ENCODE measurements at regions not wholly inside any gene's neighbourhood (a gene's known extent, or its start where the extent isn't known, plus 50 kb on each side); places are given as distances from the start of the nearest gene placed in this dataset.

DNA sequence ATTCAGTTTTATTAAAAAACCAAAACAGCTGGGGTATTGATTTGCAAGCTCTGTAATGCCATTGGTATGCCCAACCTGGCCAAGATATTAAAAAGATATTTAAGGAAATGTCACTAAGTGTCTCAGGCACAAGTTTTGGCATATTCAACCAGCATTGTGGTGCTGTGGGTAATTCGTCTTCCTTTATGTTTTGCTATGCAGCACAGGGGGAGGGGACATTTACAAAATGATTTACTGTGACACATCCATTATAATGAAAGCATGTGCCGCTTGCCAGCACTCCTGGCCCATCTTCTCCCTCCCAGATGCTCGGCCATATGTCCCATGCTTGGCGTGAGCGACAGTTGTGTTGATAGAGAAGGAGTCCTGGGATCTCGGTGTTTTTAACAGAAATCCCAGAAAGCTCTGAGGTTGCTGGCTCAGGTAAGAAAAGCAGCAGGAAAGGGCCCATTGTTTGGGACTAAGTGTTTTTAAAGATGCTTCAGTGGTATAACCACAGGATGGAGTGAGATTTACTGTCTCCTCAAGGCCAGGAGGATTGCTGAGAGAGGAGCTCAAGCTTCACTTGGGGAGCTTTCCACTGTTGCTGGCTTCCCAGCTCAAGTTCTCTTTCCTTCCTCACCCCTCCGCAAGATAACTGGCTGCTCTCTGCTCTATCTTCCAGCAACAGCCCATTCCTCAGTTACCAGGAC, 158.2 kb upstream of the TSC22D2 start (continued):
- TF ChIP-seq, protein P1, sequence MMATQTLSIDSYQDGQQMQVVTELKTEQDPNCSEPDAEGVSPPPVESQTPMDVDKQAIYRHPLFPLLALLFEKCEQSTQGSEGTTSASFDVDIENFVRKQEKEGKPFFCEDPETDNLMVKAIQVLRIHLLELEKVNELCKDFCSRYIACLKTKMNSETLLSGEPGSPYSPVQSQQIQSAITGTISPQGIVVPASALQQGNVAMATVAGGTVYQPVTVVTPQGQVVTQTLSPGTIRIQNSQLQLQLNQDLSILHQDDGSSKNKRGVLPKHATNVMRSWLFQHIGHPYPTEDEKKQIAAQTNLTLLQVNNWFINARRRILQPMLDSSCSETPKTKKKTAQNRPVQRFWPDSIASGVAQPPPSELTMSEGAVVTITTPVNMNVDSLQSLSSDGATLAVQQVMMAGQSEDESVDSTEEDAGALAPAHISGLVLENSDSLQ (IDR thresholded peaks at IDR 0.05): peak; percentile 64
- no peak for TF ChIP-seq NR1H2 (CRISPR knock-in tag; IDR thresholded peaks at IDR 0.05)

DNA sequence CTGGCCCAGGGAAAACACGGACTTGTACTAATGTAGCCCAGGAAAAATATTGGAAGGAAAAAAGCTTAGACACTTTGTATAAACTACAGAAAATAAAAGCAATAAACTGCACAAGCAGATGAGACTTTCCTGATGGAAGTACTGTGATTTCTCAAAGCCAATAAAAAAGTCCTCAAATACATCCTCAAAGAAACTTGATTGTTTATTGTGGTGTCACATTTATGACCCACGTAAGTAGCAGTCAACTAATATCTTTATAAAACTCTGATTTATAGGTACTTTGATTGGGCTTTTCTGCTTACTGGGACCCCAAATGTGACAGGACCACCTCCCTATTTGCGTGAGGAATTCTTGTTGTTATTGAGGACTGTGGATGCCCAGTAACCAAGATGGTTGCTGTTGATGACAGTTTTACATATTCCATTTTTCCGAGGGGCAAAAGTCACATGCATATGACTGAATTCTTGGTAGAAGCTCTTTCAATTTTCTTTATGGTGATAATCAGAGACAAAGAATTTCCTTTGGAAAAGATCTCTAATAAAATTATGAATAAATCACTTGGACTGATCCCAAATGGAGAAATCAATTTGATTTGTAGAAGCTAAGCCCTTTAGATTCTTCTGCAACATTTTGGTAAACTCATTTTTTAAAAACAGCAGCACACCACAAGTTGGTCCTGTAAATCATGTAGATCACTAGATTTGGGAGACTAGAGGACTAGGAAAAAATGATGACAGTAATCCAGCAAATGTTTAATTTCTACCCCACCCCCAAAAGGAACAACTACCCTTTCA, 159.0 kb upstream of the TSC22D2 start:
- Histone ChIP-seq H3K4me3 (no peak overlapping the region), H2AFZ (ENCODE audit: low read depth, low read length) (no peak overlapping the region), H3K4me1 (replicated peaks in 1 of 2; ENCODE audit: control insufficient read depth in 2 of 2, insufficient read depth in 2 of 2, low read length in 2 of 2) (peaks cover 0 to 6% of the 10 kb centered on the region in 2 experiments; a peak in 3 of 5 replicates), H3K9me1 (ENCODE audit: control insufficient read depth, insufficient read depth, low read length) (no peaks in the 10 kb centered on the region), H4K20me1 (replicated peaks; ENCODE audit: control insufficient read depth, insufficient read depth, low read length) (no peaks in the 10 kb centered on the region), H3K4me2 (ENCODE audit: insufficient read depth, low read length) (no peak overlapping the region), H3K79me2 (ENCODE audit: control insufficient read depth, insufficient read depth, low read length) (no peaks in the 10 kb centered on the region), H3K9ac (ENCODE audit: insufficient read depth in 1 of 2, low read depth in 2 of 2, low read length in 2 of 2) (no peak overlapping the region), H3K9me3 (replicated peaks; ENCODE audit: control insufficient read depth, insufficient read depth, low read depth, low read length) (no peaks in the 10 kb centered on the region), H3K27ac (ENCODE audit: extremely low read depth, low read depth, low read length) (no peak overlapping the region), H3K36me3 (ENCODE audit: control insufficient read depth, insufficient read depth, low read length) (no peaks in the 10 kb centered on the region), H3K27me3 (ENCODE audit: control insufficient read depth in 2 of 2, insufficient read depth in 2 of 2, low read length in 2 of 2) (peaks cover 7 to 8% of the 10 kb centered on the region in 2 experiments; a peak in 3 of 5 replicates)
- POLR2A ChIA-PET: interaction anchor here (0.7 to 1.1 kb wide), 2 partner anchors 11 to 604 kb away, joined by 3 read pairs; no protein-coding TSS in a partner anchor
- no peak for TF ChIP-seq STAT5B (CRISPR knock-in tag; IDR thresholded peaks at IDR 0.05)
- TF ChIP-seq PTBP1 (IDR thresholded peaks at IDR 0.05; ENCODE audit: low read depth, low read length): no peak
- TF ChIP-seq FOXJ2 (tag; IDR thresholded peaks at IDR 0.05): no peak
- TF ChIP-seq GTF2E2 (tag; IDR thresholded peaks at IDR 0.05): no peak
- no peak for TF ChIP-seq CTBP1 (IDR thresholded peaks at IDR 0.05; ENCODE audit: borderline replicate concordance)
- TF ChIP-seq, protein P2, sequence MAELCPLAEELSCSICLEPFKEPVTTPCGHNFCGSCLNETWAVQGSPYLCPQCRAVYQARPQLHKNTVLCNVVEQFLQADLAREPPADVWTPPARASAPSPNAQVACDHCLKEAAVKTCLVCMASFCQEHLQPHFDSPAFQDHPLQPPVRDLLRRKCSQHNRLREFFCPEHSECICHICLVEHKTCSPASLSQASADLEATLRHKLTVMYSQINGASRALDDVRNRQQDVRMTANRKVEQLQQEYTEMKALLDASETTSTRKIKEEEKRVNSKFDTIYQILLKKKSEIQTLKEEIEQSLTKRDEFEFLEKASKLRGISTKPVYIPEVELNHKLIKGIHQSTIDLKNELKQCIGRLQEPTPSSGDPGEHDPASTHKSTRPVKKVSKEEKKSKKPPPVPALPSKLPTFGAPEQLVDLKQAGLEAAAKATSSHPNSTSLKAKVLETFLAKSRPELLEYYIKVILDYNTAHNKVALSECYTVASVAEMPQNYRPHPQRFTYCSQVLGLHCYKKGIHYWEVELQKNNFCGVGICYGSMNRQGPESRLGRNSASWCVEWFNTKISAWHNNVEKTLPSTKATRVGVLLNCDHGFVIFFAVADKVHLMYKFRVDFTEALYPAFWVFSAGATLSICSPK (IDR thresholded peaks at IDR 0.05; ENCODE audit: borderline replicate concordance): no peak
- no peak for TF ChIP-seq STAG1 (CRISPR knock-in tag; IDR thresholded peaks at IDR 0.05; ENCODE audit: borderline replicate concordance)
- TF ChIP-seq, protein P3, sequence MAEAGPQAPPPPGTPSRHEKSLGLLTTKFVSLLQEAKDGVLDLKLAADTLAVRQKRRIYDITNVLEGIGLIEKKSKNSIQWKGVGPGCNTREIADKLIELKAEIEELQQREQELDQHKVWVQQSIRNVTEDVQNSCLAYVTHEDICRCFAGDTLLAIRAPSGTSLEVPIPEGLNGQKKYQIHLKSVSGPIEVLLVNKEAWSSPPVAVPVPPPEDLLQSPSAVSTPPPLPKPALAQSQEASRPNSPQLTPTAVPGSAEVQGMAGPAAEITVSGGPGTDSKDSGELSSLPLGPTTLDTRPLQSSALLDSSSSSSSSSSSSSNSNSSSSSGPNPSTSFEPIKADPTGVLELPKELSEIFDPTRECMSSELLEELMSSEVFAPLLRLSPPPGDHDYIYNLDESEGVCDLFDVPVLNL (CRISPR knock-in tag; IDR thresholded peaks at IDR 0.05; ENCODE audit: low read depth): no peak
- no peak for DNase-seq (ENCODE audit: extremely low read depth in 1 of 4, low spot score in 3 of 4)
- WGBS (ENCODE audit: insufficient coverage, low coverage, missing lambda C conversion rate): 15% methylated on average over 4 of the region's 4 CpGs
- no TSS peak for BruUV-seq (replicated peaks)
- intact Hi-C loops (cut with micrococcal nuclease): no loop called here
- FAIRE-seq: no peak
- ATAC-seq: no peak
- in situ Hi-C loops (cut with MboI): no loop called here
- CTCF ChIA-PET (ENCODE audit: low intra/inter-chr PET ratio): no interaction called here
